NCI-H748 treated with DMSO at 0.1 percent for 48 hours (cell line): ENCODE measurements at regions not wholly inside any gene's neighbourhood (a gene's known extent, or its start where the extent isn't known, plus 50 kb on each side); places are given as distances from the start of the nearest gene placed in this dataset.
"Not testable (repeated sequence)": the region's sequence is repeated elsewhere in the genome, so short reads cannot be mapped to it uniquely, and the experiment has no call there.

Source experiments
- DNase-seq: peaks from one replicate; lab custom pipeline; 2025; lab: John Stamatoyannopoulos, UW

- no peak for DNase-seq
These were observed 82.9 kb downstream of the ZNF737 start for GRCh38 chr19:20482721-20483120.

- no peak for DNase-seq
These were observed 83.8 kb downstream of the ZNF737 start for GRCh38 chr19:20481736-20482135.

- no peak for DNase-seq
These were observed 86.1 kb downstream of the ZNF737 start for GRCh38 chr19:20479483-20479882.

- no peak for DNase-seq
These were observed 86.6 kb downstream of the ZNF737 start for GRCh38 chr19:20478936-20479335.

- DNase-seq, result no peak
These were observed 92.7 kb downstream of the ZNF737 start for GRCh38 chr19:20472854-20473253.

- DNase-seq, result no peak
These were observed 94.2 kb downstream of the ZNF737 start for GRCh38 chr19:20471431-20471830.

GRCh38 chr19:20470345-20471135 lies 95.0 kb downstream of the ZNF737 start:
- no peak for DNase-seq

- not testable (repeated sequence) for DNase-seq
These were observed 99.0 kb downstream of the ZNF737 start for GRCh38 chr19:20466638-20466990.

GRCh38 chr19:20465922-20466637 lies 99.5 kb downstream of the ZNF737 start:
- DNase-seq, result not testable (repeated sequence)

GRCh38 chr19:20453425-20453935 lies 112.1 kb downstream of the ZNF737 start:
- DNase-seq, result no peak

- DNase-seq, result no peak
These were observed 121.2 kb downstream of the ZNF737 start for GRCh38 chr19:20444202-20444885.

GRCh38 chr19:20432266-20432842 lies 133.2 kb downstream of the ZNF737 start:
- DNase-seq, result not testable (repeated sequence)

GRCh38 chr19:20431826-20432225 lies 133.8 kb downstream of the ZNF737 start:
- DNase-seq, result no peak

- no peak for DNase-seq
These were observed 142.0 kb downstream of the ZNF737 start for GRCh38 chr19:20423381-20424197.

- no peak for DNase-seq
These were observed 143.1 kb downstream of the ZNF737 start for GRCh38 chr19:20422216-20423205.

GRCh38 chr19:20416661-20417060 lies 148.9 kb downstream of the ZNF737 start:
- DNase-seq, result no peak

- DNase-seq, result no peak
These were observed 151.5 kb downstream of the ZNF737 start for GRCh38 chr19:20414120-20414519.

- DNase-seq, result no peak
These were observed 151.9 kb downstream of the ZNF737 start for GRCh38 chr19:20413705-20414104.

GRCh38 chr19:20412846-20413245 lies 152.7 kb downstream of the ZNF737 start:
- no peak for DNase-seq

GRCh38 chr19:20397292-20397691 lies 168.3 kb downstream of the ZNF737 start:
- no peak for DNase-seq
